DMS79 (cell line): ENCODE measurements at regions not wholly inside any gene's neighbourhood (a gene's known extent, or its start where the extent isn't known, plus 50 kb on each side); places are given as distances from the start of the nearest gene placed in this dataset.

Experiments used
- DNase-seq: peaks from one replicate; lab custom pipeline; 2025; lab: John Stamatoyannopoulos, UW

- DNase-seq = no peak
Measured at GRCh38 chr5:135218790-135219568, 180.1 kb downstream of the MACROH2A1 start.

GRCh38 chr5:135218486-135218755, 180.6 kb downstream of the MACROH2A1 start:
- no peak for DNase-seq

GRCh38 chr5:135217669-135218485, 181.2 kb downstream of the MACROH2A1 start:
- no peak for DNase-seq

- DNase-seq = no peak
Measured at GRCh38 chr5:135216471-135217343, 182.3 kb downstream of the MACROH2A1 start.

- no peak for DNase-seq
Measured at GRCh38 chr5:135215617-135216470, 181.8 kb upstream of the PITX1 start.

- no peak for DNase-seq
Measured at GRCh38 chr5:135214897-135215616, 181.0 kb upstream of the PITX1 start.

GRCh38 chr5:135213466-135214239, 179.6 kb upstream of the PITX1 start:
- DNase-seq = no peak

- no peak for DNase-seq
Measured at GRCh38 chr5:135213027-135213386, 179.0 kb upstream of the PITX1 start.

- no peak for DNase-seq
Measured at GRCh38 chr5:135212361-135213026, 178.5 kb upstream of the PITX1 start.

- DNase-seq = no peak
Measured at GRCh38 chr5:135211791-135212190, 177.8 kb upstream of the PITX1 start.

- no peak for DNase-seq
Measured at GRCh38 chr5:135211083-135211790, 177.2 kb upstream of the PITX1 start.

GRCh38 chr5:135210286-135211055, 176.4 kb upstream of the PITX1 start:
- no peak for DNase-seq

- DNase-seq = no peak
Measured at GRCh38 chr5:135208903-135209721, 175.1 kb upstream of the PITX1 start.

- no peak for DNase-seq
Measured at GRCh38 chr5:135208555-135208902, 174.5 kb upstream of the PITX1 start.

GRCh38 chr5:135207866-135208265, 173.8 kb upstream of the PITX1 start:
- no peak for DNase-seq

GRCh38 chr5:135206862-135207261, 172.8 kb upstream of the PITX1 start:
- no peak for DNase-seq

GRCh38 chr5:135205632-135206349, 171.8 kb upstream of the PITX1 start:
- DNase-seq = no peak
